GM18511 (cell line): ENCODE measurements at regions not wholly inside any gene's neighbourhood (a gene's known extent, or its start where the extent isn't known, plus 50 kb on each side); places are given as distances from the start of the nearest gene placed in this dataset.

ENCODE experiments used
- ATAC-seq: cut with Tn5 transposase; IDR thresholded peaks from one replicate; pipeline ENCODE4 v1.9.1; 2021; ENCODE audit warnings: mild to moderate bottlenecking, moderate library complexity; ENCODE audit not compliant: unreplicated experiment

GRCh38 chr3:107428051-107428858 lies 51.0 kb downstream of the CCDC54 start:
- no peak for ATAC-seq

- ATAC-seq = peak; percentile 60
These were observed 52.3 kb downstream of the CCDC54 start for GRCh38 chr3:107429320-107430181.

GRCh38 chr3:107430214-107430995 lies 53.2 kb downstream of the CCDC54 start:
- peak; percentile 2 for ATAC-seq

GRCh38 chr3:107430996-107431245 lies 53.7 kb downstream of the CCDC54 start:
- peak; percentile 35 for ATAC-seq

GRCh38 chr3:107431246-107432012 lies 54.2 kb downstream of the CCDC54 start:
- peak; percentile 63 for ATAC-seq

- ATAC-seq = no peak
These were observed 54.8 kb downstream of the CCDC54 start for GRCh38 chr3:107432013-107432515.

GRCh38 chr3:107432646-107433045 lies 55.4 kb downstream of the CCDC54 start:
- no peak for ATAC-seq

- no peak for ATAC-seq
These were observed 58.8 kb downstream of the CCDC54 start for GRCh38 chr3:107436029-107436428.

GRCh38 chr3:107438671-107439070 lies 61.4 kb downstream of the CCDC54 start:
- no peak for ATAC-seq

GRCh38 chr3:107441617-107442016 lies 64.4 kb downstream of the CCDC54 start:
- no peak for ATAC-seq

GRCh38 chr3:107443461-107443860 lies 66.2 kb downstream of the CCDC54 start:
- ATAC-seq = no peak

- ATAC-seq = no peak
These were observed 69.5 kb downstream of the CCDC54 start for GRCh38 chr3:107446706-107447105.

- ATAC-seq = no peak
These were observed 72.4 kb upstream of the BBX start for GRCh38 chr3:107450254-107450893.

- no peak for ATAC-seq
These were observed 70.3 kb upstream of the BBX start for GRCh38 chr3:107452436-107452835.

- ATAC-seq = no peak
These were observed 69.3 kb upstream of the BBX start for GRCh38 chr3:107453504-107453903.

GRCh38 chr3:107455621-107456020 lies 67.1 kb upstream of the BBX start:
- no peak for ATAC-seq

- ATAC-seq = no peak
These were observed 66.3 kb upstream of the BBX start for GRCh38 chr3:107456501-107456900.

- ATAC-seq = no peak
These were observed 63.9 kb upstream of the BBX start for GRCh38 chr3:107458871-107459270.

- ATAC-seq = no peak
These were observed 61.0 kb upstream of the BBX start for GRCh38 chr3:107461721-107462120.

- no peak for ATAC-seq
These were observed 58.7 kb upstream of the BBX start for GRCh38 chr3:107464037-107464436.
